Activated CD4-positive, alpha-beta T cell treated with anti-CD3 and anti-CD28 coated beads, Interleukin-2, amount 10 ng/mL, durations not matched to agents 7 days and 5 days (primary cell): ENCODE measurements at regions not wholly inside any gene's neighbourhood (a gene's known extent, or its start where the extent isn't known, plus 50 kb on each side); places are given as distances from the start of the nearest gene placed in this dataset.

Experiments
- CTCF ChIA-PET: fragments of 350-600 bp; sonication (Branson Sonifier 250); formaldehyde crosslinking; loops from one replicate; lab custom pipeline; 2021; ENCODE audit warnings: antibody characterized with exemption; lab: Charles Lee
- POLR2A ChIA-PET: fragments of 350-600 bp; sonication (Branson Sonifier 250); formaldehyde crosslinking; loops from one replicate; lab custom pipeline; 2021; ENCODE audit warnings: antibody characterized with exemption; lab: Charles Lee
- DNase-seq: peaks from one replicate; pipeline ENCODE4 v3.0.0-alpha.2; 2020
- H3K27ac Mint-ChIP-seq: one replicate; pipeline ENCODE4 v1.8.0; 2021; ENCODE audit warnings: mild to moderate bottlenecking, moderate library complexity, mixed read lengths
- H3K27me3 Mint-ChIP-seq: one replicate; pipeline ENCODE4 v1.8.0; 2021; ENCODE audit warnings: mixed read lengths
- H3K36me3 Mint-ChIP-seq: one replicate; pipeline ENCODE4 v1.8.0; 2021; ENCODE audit warnings: low read depth, mixed read lengths
- H3K4me1 Mint-ChIP-seq: one replicate; pipeline ENCODE4 v1.8.0; 2021; ENCODE audit warnings: mixed read lengths
- H3K4me3 Mint-ChIP-seq: one replicate; pipeline ENCODE4 v1.8.0; 2021; ENCODE audit warnings: mild to moderate bottlenecking, moderate library complexity, mixed read lengths
- H3K9me3 Mint-ChIP-seq: one replicate; pipeline ENCODE4 v1.8.0; 2021; ENCODE audit warnings: mixed read lengths

DNA sequence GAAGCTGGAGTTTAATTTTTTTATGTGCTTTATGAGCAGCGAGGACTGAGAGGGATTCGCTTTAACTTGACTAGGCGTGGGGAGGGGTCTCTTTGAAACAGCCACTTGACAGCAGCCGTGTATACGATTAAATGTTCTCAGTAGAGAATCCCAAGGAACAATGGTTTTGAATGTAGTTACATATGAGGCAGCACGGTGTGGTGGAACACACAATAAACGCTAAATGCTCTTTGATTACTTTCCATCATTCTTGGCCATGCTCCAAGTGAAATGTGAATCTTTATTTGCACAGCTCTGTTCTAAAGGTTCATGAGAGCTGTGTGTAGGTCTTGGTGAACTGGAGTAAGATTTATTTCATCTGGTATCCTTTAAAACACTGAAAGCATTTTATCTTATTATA lies 251.4 kb upstream of the TGFBR2 start:
- Mint-ChIP-seq H3K4me1 (peaks cover 50% of the 10 kb centered on the region), H3K9me3 (peaks cover 6% of the 10 kb centered on the region), H3K27ac (no peak overlapping the region), H3K4me3 (no peak overlapping the region), H3K27me3 (peaks cover 36% of the 10 kb centered on the region), H3K36me3 (peaks cover 13% of the 10 kb centered on the region)
- POLR2A ChIA-PET: interaction anchor here (0.7 kb wide), 1 partner anchor 69 kb away, joined by 3 read pairs; no protein-coding TSS in a partner anchor
- no peak for DNase-seq
- CTCF ChIA-PET: interaction anchor here (2.0 kb wide), 1 partner anchor 18 kb away, joined by 11 read pairs; no protein-coding TSS in a partner anchor

DNA sequence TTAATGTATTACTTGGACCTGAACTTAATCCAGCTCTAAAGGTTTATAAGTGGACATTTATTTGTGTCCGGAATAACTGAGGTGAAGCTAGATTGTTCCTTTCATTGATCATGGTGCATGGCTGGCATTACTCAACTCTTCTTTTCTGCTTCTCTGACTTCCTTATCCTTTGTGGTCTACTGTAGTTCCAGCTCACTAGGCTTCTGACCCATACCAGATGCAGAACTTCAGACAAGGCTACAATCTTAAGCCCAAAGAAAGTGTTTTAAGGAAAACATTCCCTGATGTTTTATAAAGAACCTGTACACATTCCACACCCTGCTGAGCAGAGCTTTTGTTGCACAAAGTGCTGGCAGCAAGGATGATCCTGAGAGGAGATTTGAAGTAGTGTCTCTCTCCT lies 250.8 kb upstream of the TGFBR2 start:
- peaks cover 44% of the 10 kb centered on the region for H3K4me1 Mint-ChIP-seq
- CTCF ChIA-PET: interaction anchor here (1.4 to 2.0 kb wide), 3 partner anchors 11 to 20 kb away, joined by 3 to 11 read pairs (median 5); no protein-coding TSS in a partner anchor

DNA sequence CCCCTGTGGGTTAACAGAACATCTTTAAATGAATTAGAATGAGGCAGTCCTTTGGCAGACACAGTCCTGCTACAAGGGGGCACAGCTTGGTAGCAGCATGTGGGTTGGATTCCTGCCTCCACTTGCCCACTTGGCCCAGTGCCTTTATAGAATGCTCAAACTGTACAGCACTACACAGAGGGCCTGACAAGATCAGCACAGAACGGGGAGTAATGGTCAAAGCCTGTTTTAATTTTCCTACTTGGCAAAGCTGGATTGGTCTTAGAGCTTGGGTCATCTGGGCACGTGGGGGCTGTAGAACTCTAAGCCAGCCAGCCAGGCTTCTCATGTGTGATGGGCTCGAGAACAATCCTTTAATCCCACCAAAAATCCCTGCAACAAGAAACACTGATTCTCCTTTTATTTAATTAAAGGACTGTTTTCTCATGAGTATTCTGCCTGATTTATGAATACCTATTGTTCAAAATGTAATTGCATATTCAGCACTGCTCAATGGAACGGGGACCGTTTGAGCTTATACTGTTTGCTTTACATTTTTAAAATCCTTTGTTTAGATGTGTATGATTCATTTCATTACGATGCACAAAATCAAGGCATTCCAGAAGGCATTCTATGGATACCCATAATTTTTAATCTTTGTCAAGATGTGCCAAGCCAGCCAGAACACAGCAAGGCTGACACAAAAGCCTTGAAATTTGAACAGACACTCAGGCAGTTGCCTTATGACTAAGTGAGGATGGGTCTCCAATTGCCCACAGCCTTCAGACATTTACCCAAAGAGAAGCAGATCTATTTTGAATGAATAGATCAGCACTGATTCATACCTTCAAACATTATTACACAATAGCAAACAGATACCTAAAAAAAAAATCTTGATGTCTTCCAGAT lies 249.3 kb upstream of the TGFBR2 start:
- Mint-ChIP-seq H3K27ac (no peak overlapping the region), H3K36me3 (peaks cover 7% of the 10 kb centered on the region), H3K9me3 (peaks cover 9% of the 10 kb centered on the region), H3K4me3 (no peak overlapping the region), H3K27me3 (peaks cover 20% of the 10 kb centered on the region), H3K4me1 (peaks cover 34% of the 10 kb centered on the region)
- ChIA-PET POLR2A (no interaction called here), CTCF (interaction anchor here (0.7 to 1.8 kb wide), 3 partner anchors 9 to 428 kb away, joined by 3 to 5 read pairs (median 3); no protein-coding TSS in a partner anchor)
- no peak for DNase-seq

More for the DNA sequence above, 250.8 kb upstream of the TGFBR2 start:
- DNase-seq: no peak
- Mint-ChIP-seq H3K27me3 (peaks cover 32% of the 10 kb centered on the region), H3K36me3 (peaks cover 9% of the 10 kb centered on the region), H3K4me3 (no peak overlapping the region), H3K27ac (no peak overlapping the region), H3K9me3 (peaks cover 9% of the 10 kb centered on the region)
- POLR2A ChIA-PET: no interaction called here

DNA sequence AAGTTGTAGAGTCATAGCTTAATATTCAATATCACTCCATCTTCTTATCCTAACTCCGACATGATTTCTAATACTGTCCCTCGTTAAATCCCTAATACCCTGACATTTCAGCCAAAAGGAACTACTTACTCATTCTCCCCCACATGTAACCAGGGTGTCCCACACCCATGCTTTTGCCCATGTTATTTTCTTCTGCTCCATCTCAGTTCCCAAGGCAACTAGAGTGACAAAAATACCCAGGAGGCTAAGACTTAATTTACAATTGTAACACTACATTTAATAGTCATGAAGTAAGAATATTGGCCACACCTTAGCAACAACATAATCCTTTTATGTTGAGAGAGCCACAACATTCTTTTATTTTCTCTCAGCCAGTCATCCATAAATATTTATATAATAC lies 248.5 kb upstream of the TGFBR2 start:
- H3K27me3 Mint-ChIP-seq: peaks cover 14% of the 10 kb centered on the region
- CTCF ChIA-PET: no interaction called here
- DNase-seq: no peak

DNA sequence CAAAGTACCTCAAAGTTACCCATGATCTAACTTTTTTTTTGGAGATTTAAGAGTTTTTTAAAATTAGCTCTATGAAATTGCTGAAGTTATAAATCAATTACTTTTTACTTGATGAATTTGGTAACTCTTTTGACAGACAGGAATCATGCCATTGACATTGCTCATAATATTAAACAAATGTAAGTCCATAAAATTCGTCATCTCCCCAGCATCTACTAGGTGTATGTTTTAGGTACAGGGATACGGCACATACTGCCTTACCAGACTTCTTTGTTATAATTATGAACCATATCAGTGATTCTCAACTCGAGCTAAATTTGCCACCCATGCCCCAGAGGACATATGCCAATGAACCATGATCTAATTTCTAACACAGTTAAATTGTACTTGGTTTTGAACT lies 247.5 kb upstream of the TGFBR2 start:
- ChIA-PET CTCF (no interaction called here), POLR2A (interaction anchor here (0.6 kb wide), 1 partner anchor 402 kb away, joined by 3 read pairs; no protein-coding TSS in a partner anchor)
- no peak overlapping the region for H3K4me3 Mint-ChIP-seq
- DNase-seq: no peak
- H3K27me3 Mint-ChIP-seq: peaks cover 12% of the 10 kb centered on the region
- peaks cover 4% of the 10 kb centered on the region for H3K36me3 Mint-ChIP-seq
- no peak overlapping the region for H3K27ac Mint-ChIP-seq
- H3K9me3 Mint-ChIP-seq: peaks cover 11% of the 10 kb centered on the region
- H3K4me1 Mint-ChIP-seq: peaks cover 21% of the 10 kb centered on the region

More for the DNA sequence above, 248.5 kb upstream of the TGFBR2 start:
- H3K4me1 Mint-ChIP-seq: peaks cover 28% of the 10 kb centered on the region
- H3K4me3 Mint-ChIP-seq: no peak overlapping the region
- H3K36me3 Mint-ChIP-seq: peaks cover 2% of the 10 kb centered on the region
- no peak overlapping the region for H3K27ac Mint-ChIP-seq
- peaks cover 9% of the 10 kb centered on the region for H3K9me3 Mint-ChIP-seq
- POLR2A ChIA-PET: no interaction called here

DNA sequence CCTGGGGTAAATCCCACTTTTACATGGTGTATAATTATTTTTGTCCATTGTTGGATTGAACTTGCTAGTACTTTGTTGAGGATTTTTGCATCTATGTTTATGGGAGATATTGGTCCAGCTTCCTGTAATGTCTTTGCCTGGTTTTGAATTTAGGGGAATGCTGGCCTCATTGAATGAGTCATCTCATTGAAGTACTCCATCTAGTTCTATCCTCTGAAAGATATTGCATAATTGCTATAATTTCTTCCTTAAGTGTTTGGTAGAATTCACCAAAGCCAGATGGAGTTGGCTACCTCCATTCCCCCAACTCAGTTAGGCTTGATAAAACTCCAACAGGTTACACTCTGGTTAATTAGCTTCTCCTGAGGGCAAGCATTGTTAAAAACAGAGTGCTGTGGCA lies 237.4 kb upstream of the TGFBR2 start:
- ChIA-PET POLR2A (no interaction called here), CTCF (interaction anchor here (0.6 kb wide), 1 partner anchor 156 kb away, joined by 3 read pairs; no protein-coding TSS in a partner anchor)
- DNase-seq: no peak

DNA sequence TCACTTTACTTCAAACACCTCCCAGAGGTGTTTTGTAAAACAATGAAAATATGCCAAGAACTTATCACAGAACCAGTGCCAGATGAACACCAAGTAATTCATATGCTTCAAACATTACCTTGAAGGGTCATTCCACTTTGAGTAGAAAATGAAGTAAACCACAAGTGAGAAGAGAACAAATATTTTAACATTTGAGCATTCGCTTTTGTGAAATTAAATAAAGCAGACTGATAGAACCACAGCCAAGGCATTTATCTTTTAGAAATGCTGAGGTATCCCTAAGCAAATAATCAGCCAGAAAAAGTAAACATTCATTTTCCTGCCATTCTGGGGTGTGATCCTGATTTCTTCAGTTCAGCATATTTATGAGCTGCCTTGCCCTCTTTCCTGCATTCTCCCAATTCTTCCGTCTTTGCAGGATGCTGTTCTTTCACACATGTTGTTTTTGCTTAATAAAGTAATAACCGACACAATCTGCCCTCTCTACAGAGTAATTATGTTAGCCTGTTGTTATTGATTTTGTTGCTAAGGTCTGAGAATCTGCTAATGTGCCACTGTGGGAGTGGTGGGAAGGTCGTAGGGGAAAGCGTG lies 235.6 kb upstream of the TGFBR2 start:
- H3K4me1 Mint-ChIP-seq: no peaks in the 10 kb centered on the region
- no peaks in the 10 kb centered on the region for H3K27me3 Mint-ChIP-seq
- no peak overlapping the region for H3K4me3 Mint-ChIP-seq
- no peak for DNase-seq
- no peaks in the 10 kb centered on the region for H3K36me3 Mint-ChIP-seq
- CTCF ChIA-PET: no interaction called here
- peaks cover 4% of the 10 kb centered on the region for H3K9me3 Mint-ChIP-seq
- POLR2A ChIA-PET: no interaction called here
- no peak overlapping the region for H3K27ac Mint-ChIP-seq

More for the DNA sequence above, 237.4 kb upstream of the TGFBR2 start:
- no peak overlapping the region for H3K27ac Mint-ChIP-seq
- no peak overlapping the region for H3K4me3 Mint-ChIP-seq
- H3K27me3 Mint-ChIP-seq: no peaks in the 10 kb centered on the region
- no peaks in the 10 kb centered on the region for H3K36me3 Mint-ChIP-seq
- H3K4me1 Mint-ChIP-seq: no peaks in the 10 kb centered on the region
- H3K9me3 Mint-ChIP-seq: peaks cover 4% of the 10 kb centered on the region

DNA sequence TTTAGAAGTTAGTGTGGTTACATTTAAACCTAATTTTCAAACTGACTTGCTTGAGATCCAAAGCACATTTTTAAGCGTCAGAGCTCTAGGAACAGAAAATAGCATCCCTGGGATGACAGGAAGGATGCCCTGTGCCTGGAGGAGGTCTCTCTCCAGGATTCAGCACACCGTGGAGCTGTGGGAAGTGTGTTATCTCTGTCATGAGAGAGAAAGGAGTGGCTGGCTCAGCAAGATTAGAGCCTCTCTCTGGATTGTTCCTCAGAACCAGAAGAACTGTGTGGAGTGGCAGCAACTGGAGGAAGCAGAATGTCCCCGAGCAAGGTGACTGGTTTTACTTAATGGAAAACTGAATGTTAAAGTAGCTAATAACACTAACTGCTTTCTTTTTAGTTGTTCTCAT lies 233.6 kb upstream of the TGFBR2 start:
- Mint-ChIP-seq H3K4me1 (no peaks in the 10 kb centered on the region), H3K9me3 (no peaks in the 10 kb centered on the region), H3K27ac (no peak overlapping the region), H3K27me3 (no peaks in the 10 kb centered on the region), H3K36me3 (no peaks in the 10 kb centered on the region), H3K4me3 (no peak overlapping the region)
- DNase-seq: no peak
- POLR2A ChIA-PET: no interaction called here
- CTCF ChIA-PET: interaction anchor here (2.6 kb wide), 1 partner anchor 18 kb away, joined by 11 read pairs; no protein-coding TSS in a partner anchor

DNA sequence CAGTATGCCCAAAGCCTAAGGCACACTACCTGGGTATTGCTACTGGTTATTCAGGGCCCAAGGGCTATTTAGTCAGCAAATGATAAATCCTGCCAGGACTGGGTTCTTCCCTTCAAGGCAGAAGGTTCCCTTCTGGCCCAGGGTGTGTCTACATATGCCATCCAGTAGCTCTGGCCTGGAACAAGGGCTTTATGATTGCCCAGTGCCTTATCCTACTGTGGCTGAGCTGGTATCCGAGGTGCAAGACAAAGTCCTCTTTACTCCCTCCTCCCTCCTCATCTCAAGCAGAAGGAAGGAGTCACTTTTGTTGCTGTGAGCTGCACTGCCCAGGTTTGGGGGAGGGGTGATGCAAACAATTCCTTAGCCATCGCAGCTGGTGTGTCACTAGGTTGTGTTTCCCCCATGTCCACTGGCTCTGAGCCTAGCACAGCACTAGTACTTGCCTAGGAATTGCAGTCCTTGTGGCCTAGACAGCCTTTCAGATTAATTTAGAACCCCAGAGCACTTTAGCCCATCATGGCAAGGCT lies 221.8 kb upstream of the TGFBR2 start:
- Mint-ChIP-seq H3K27ac (no peak overlapping the region), H3K36me3 (peaks cover 4% of the 10 kb centered on the region), H3K4me3 (no peak overlapping the region), H3K9me3 (peaks cover 16% of the 10 kb centered on the region), H3K27me3 (no peaks in the 10 kb centered on the region), H3K4me1 (no peaks in the 10 kb centered on the region)
- DNase-seq: no peak
- ChIA-PET CTCF (no interaction called here), POLR2A (no interaction called here)

DNA sequence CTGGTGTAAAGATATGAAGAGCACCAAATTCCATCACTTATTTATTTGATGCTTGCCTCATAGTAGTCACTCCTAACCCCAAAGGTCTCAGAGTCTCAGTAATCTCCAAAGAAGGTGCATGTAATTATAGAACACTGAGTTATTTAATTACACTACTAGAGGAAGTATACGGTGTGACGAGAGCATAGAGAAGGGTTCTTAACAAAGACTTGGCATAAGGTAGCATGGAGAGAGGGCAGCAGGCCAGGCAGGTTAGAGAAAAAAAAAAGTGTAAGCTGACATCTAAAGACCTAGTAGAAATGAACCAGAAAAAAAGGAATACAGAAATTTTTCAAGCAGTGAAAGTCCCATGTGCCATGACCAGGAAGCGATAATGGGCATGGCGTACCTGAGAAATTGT lies 213.3 kb upstream of the TGFBR2 start:
- no peak overlapping the region for H3K27ac Mint-ChIP-seq
- H3K27me3 Mint-ChIP-seq: peaks cover under 1% of the 10 kb centered on the region
- H3K36me3 Mint-ChIP-seq: peaks cover 5% of the 10 kb centered on the region
- CTCF ChIA-PET: no interaction called here
- H3K4me1 Mint-ChIP-seq: no peaks in the 10 kb centered on the region
- DNase-seq: no peak
- peaks cover 9% of the 10 kb centered on the region for H3K9me3 Mint-ChIP-seq
- POLR2A ChIA-PET: no interaction called here
- H3K4me3 Mint-ChIP-seq: no peak overlapping the region

DNA sequence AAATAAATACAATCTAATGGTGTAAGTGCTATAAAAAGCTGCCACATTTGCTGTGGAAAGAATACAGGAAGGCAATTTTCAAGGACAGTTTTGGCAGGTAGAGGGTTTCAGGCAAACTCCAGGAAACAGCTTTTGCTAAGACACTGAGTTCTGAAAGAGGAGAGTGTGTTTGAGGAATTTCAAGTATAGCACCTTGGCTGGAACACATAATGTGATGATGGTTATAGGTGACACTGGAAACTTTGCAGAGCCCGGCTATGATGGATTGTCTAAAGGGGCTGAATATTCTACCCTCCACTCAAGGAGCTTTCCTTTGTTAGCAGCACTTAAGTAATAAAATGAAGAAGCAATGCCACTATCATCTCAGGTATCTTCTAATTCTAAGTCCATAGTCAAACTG lies 209.4 kb upstream of the TGFBR2 start:
- Mint-ChIP-seq H3K4me3 (no peak overlapping the region), H3K27ac (no peak overlapping the region), H3K36me3 (peaks cover 5% of the 10 kb centered on the region), H3K4me1 (peaks cover 9% of the 10 kb centered on the region), H3K9me3 (peaks cover 7% of the 10 kb centered on the region), H3K27me3 (peaks cover 2% of the 10 kb centered on the region)
- CTCF ChIA-PET: no interaction called here
- DNase-seq: no peak
- POLR2A ChIA-PET: no interaction called here

DNA sequence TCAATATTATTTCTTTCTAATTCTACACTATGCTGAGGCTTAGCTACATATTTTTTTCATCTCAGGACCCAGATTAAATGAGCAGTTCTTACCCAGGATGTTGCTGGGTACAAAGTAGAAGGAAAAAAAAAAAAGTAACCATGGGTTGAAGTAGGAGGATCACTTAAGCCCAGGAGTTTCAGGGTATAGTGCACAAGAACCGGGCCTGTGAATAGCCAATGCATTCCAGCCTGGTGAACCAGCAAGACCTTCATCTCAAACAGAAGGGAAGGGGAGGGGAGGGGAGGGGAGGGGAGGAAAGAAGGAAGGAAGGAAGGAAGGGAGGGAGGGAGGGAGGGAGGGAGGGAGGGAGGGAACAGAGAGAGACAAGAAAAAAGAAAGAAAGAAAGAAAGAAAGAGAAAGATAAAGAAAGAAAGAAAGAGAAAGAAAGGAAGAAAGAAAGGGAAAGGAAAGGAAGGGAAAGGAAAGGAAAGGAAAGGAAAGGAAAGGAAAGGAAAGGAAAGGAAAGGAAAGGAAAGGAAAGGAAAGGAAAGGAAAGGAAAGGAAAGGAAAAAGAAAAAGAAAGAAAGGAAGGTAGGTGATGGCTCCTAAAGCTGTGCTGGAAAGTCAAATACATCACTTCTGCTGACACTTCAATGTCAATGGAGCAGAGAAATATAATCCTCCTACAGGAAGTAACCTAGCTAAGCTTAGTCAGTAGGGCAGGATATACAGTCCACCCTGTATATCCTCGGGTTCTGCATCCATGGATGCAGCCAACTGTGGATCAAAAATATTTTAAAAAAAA lies 206.8 kb upstream of the TGFBR2 start:
- peaks cover 7% of the 10 kb centered on the region for H3K9me3 Mint-ChIP-seq
- peaks cover 4% of the 10 kb centered on the region for H3K36me3 Mint-ChIP-seq
- CTCF ChIA-PET: interaction anchor here (0.6 to 1.8 kb wide), 2 partner anchors 10 to 28 kb away, joined by 3 to 6 read pairs; no protein-coding TSS in a partner anchor
- peaks cover 2% of the 10 kb centered on the region for H3K27me3 Mint-ChIP-seq
- H3K27ac Mint-ChIP-seq: no peak overlapping the region
- POLR2A ChIA-PET: no interaction called here
- no peak for DNase-seq
- peaks cover 9% of the 10 kb centered on the region for H3K4me1 Mint-ChIP-seq
- no peak overlapping the region for H3K4me3 Mint-ChIP-seq
